ENCODE measurements at regions not wholly inside any gene's neighbourhood (a gene's known extent, or its start where the extent isn't known, plus 50 kb on each side); places are given as distances from the start of the nearest gene placed in this dataset.

DNA sequence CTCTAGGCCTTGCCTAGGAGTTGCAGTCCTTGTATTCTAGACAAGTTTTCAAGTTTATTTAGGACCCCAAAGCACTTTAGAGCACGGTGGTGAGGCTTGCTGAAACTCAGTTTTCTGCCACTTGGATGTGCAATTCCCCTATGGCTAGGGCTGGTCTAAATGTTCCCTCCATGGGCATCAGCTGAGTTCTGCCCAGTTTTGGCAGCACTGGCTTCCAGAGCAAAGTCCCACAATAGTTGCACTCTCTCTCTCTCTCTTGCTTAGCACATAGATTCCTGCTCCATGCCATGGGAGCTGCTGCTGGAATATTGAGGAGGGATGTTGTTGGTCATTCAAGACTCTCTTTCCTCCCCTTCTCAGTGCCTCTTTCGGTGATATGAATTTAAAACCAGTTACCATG is 760.2 kb upstream of the SLC39A10 start:
- dilution Hi-C loops (cut with MboI; ENCODE audit: extremely low pct_ligation_motif_present, low sequenced_read_pairs) (no loop called here), intact Hi-C loops (cut with micrococcal nuclease) (no loop called here)
- no peak overlapping the region for H3K27ac ChIP-seq (ENCODE audit: insufficient read depth, low read depth, low read length)
- POLR2A ChIA-PET, result no interaction called here
- no peaks in the 10 kb centered on the region for H3K4me1 ChIP-seq (ENCODE audit: control insufficient read depth, extremely low read depth, insufficient read depth, low read length)
- no peaks in the 10 kb centered on the region for H3K9me1 ChIP-seq (replicated peaks; ENCODE audit: control insufficient read depth, extremely low read depth, insufficient read depth, low read length)
- H3K9me3 ChIP-seq (replicated peaks; ENCODE audit: control insufficient read depth, insufficient read depth, low read length), result no peaks in the 10 kb centered on the region
- CTCF ChIA-PET, result no interaction called here
- H3K79me2 ChIP-seq (ENCODE audit: control insufficient read depth, insufficient read depth, low read length), result no peaks in the 10 kb centered on the region
- no peak overlapping the region for H2AFZ ChIP-seq (ENCODE audit: low read depth, low read length)
- H4K20me1 ChIP-seq (replicated peaks; ENCODE audit: control insufficient read depth, extremely low read depth, insufficient read depth, low read length), result no peaks in the 10 kb centered on the region
- H3K36me3 ChIP-seq (ENCODE audit: control insufficient read depth in 2 of 2, extremely low read depth in 1 of 2, insufficient read depth in 2 of 2, low read length in 2 of 2), result no peaks in the 10 kb centered on the region
- no TSS peak for BruUV-seq (replicated peaks)
- DNase-seq (ENCODE audit: low read depth, low spot score), result no peak
- no peak overlapping the region for H3K9ac ChIP-seq (replicated peaks; ENCODE audit: extremely low read depth, insufficient read depth, low read length)
- no peak overlapping the region for H3K4me3 ChIP-seq (replicated peaks in 1 of 3; ENCODE audit: insufficient read depth in 1 of 3, low read depth in 1 of 3, low read length in 3 of 3)
- H3K27me3 ChIP-seq (ENCODE audit: control insufficient read depth in 2 of 2, insufficient read depth in 2 of 2, low read length in 2 of 2), result no peaks in the 10 kb centered on the region
- TF ChIP-seq MYC (IDR thresholded peaks at IDR 0.05; ENCODE audit: low read depth, low read length) (no peak), FOS (IDR thresholded peaks at IDR 0.05; ENCODE audit: borderline replicate concordance, insufficient read depth, low read length) (no peak), EZH2 (IDR thresholded peaks at IDR 0.05; ENCODE audit: borderline replicate concordance, low read depth, low read length, severe bottlenecking) (no peak), JUN (IDR thresholded peaks at IDR 0.05; ENCODE audit: borderline replicate concordance, insufficient read depth, insufficient read length, low read depth) (no peak)
- no peak overlapping the region for H3K4me2 ChIP-seq (ENCODE audit: insufficient read depth, low read length)
- FAIRE-seq, result no peak

DNA sequence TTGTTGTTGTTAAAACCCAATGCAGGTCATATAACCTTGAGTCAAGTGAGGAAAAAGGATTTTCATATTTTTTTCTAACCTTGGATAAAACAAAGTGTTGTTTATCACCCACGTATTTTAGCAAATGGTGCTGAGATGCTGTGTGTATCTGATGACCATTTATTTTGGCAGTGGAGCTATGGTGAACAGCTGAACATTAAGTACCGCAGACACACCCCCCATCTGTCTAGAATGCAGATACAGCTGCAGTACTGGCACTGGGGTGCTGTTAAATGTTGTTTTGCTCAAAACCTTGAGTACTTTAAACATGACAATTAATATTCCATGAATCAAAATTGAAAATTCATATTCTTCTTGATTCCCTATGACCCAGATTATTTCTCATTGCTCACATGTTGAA is 773.3 kb upstream of the SLC39A10 start:
- Histone ChIP-seq H3K27ac (ENCODE audit: insufficient read depth, low read depth, low read length) (no peak overlapping the region), H3K4me2 (ENCODE audit: insufficient read depth, low read length) (no peak overlapping the region), H3K4me1 (ENCODE audit: control insufficient read depth, extremely low read depth, insufficient read depth, low read length) (no peaks in the 10 kb centered on the region), H3K27me3 (ENCODE audit: control insufficient read depth in 2 of 2, insufficient read depth in 2 of 2, low read length in 2 of 2) (no peaks in the 10 kb centered on the region), H3K36me3 (ENCODE audit: control insufficient read depth in 2 of 2, extremely low read depth in 1 of 2, insufficient read depth in 2 of 2, low read length in 2 of 2) (no peaks in the 10 kb centered on the region), H3K79me2 (ENCODE audit: control insufficient read depth, insufficient read depth, low read length) (no peaks in the 10 kb centered on the region), H3K9me3 (replicated peaks; ENCODE audit: control insufficient read depth, insufficient read depth, low read length) (no peaks in the 10 kb centered on the region), H3K9me1 (replicated peaks; ENCODE audit: control insufficient read depth, extremely low read depth, insufficient read depth, low read length) (no peaks in the 10 kb centered on the region), H3K9ac (replicated peaks; ENCODE audit: extremely low read depth, insufficient read depth, low read length) (no peak overlapping the region), H2AFZ (ENCODE audit: low read depth, low read length) (no peak overlapping the region), H4K20me1 (replicated peaks; ENCODE audit: control insufficient read depth, extremely low read depth, insufficient read depth, low read length) (no peaks in the 10 kb centered on the region), H3K4me3 (replicated peaks in 1 of 3; ENCODE audit: insufficient read depth in 1 of 3, low read depth in 1 of 3, low read length in 3 of 3) (no peak overlapping the region)
- ChIA-PET CTCF (no interaction called here), POLR2A (no interaction called here)
- no peak for TF ChIP-seq FOS (IDR thresholded peaks at IDR 0.05; ENCODE audit: borderline replicate concordance, insufficient read depth, low read length)
- no peak for TF ChIP-seq GATA2 (IDR thresholded peaks at IDR 0.05; ENCODE audit: insufficient read depth, insufficient read length, low read depth, low read length)
- FAIRE-seq, result no peak
- intact Hi-C loops (cut with micrococcal nuclease), result no loop called here
- dilution Hi-C loops (cut with MboI; ENCODE audit: extremely low pct_ligation_motif_present, low sequenced_read_pairs), result no loop called here
- no TSS peak for BruUV-seq (replicated peaks)
- DNase-seq (ENCODE audit: low read depth, low spot score), result no peak

Data from endothelial cell of umbilical vein (primary cell).